Inferior parietal cortex (tissue), 1 donor: ENCODE measurements at regions not wholly inside any gene's neighbourhood (a gene's known extent, or its start where the extent isn't known, plus 50 kb on each side); places are given as distances from the start of the nearest gene placed in this dataset.
A peak's percentile ranks its signal among the peaks of the same experiment; 100 is the strongest.

Experiments
- DNase-seq: peaks from one replicate; pipeline ENCODE4 v3.0.0-alpha.2; 2016; ENCODE audit errors: extremely low spot score

DNA sequence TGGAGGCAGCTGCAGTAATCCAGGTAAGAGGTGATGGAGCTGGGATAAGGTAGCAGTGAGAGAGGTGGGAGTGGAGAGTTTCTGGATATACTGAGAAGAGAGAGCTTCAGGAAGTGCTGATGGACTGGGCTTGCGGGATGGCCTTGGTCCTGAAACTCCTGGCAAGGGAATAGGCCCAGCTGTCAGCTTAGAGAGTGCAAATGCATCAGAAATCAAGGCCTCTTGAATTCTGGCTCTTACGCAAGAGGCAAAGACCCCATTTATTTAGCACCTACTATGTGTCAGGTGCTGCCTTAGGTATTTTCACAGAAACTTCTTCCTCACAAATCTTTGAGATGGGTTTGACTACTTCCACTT lies 227.2 kb upstream of the MAP3K1 start:
- no peak for DNase-seq

DNA sequence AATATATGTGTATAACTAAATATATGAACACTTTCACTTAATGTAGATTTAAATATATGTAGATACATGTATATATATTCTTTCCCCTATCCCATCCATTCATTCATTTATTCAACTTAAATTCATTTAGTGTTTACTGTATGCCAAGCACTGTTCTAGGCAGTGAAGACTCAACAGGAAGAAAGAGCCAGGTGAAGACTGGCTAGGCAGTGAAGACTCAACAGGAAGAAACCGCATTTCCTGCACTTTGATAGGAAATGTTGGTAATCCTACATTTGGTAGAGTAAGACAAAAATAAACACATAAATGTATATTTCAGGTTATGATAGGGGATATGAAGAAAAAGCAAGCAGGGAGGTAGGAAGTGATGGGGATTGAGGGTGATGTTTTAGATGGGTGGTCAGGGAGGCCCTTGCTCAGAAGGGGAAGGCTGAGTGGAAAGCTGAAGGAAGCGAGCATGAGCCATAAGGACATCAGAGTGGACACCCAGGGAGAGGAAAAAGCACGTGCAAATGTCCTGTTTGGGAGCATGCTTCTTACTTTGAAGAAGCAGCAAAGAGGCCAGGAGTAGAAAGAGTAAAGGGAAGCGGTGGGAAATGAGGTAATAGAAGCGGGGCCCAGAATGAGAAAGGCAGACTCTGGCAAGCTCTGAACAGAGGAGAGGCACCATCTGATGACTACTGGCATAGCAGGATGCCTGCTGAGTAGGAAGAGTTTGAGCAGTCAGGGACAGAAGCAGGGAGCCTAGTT lies 227.8 kb upstream of the MAP3K1 start:
- no peak for DNase-seq

DNA sequence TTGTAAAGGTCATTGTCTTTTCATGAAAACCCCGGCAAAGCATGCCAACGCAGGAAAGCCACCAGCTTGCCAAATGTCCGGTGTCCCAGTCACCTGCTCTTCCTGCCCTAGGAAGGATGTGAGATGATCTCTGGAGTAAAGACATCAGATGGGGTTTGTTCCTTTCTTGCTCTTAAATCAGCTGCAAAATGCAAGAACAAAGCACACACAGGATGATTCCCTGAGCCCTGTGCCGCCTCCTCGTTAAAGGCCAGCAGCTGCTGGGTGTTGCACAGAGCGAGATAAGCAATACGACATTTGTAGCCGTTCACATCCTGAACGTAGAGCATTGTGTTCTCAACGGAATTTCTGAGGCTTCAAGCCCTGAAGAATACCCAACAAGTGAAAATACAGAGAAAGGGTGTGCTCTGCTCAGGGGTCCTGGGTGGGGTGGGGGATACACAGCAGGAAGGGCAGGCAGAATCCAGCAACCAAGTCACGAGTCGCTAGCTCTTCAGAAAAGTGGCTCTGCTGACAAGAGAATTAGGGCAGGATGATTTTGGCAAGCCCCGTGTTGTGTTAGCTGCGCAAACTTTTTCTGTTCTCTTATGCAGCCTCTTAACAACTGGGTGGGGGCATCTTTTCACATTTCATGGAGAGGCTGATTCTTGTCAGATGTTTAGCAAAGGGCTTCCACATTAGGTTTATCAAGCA lies 229.2 kb upstream of the MAP3K1 start:
- DNase-seq: peak; percentile 11

DNA sequence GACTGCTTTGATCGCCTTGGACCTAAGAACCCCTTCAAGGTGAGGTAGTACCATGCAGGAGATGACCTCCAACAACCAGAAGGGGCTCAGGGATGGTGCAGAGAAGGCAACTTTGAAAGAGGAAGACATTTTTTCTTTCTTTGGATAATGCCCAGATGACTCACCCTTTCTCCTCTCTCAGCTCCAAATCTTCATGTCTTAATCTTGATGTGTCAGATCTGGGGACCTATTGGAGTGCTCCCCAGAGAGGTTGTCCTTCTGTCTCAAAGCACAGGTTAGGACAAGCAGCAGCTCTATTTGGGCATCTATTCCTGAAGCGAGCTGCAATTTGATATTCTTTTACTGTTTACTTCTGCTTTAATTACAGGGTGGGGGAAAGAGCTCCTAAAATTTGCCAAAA lies 229.9 kb upstream of the MAP3K1 start:
- DNase-seq: no peak

- DNase-seq: no peak
Measured at GRCh38 chr5:56581426-56581825, 233.9 kb upstream of the MAP3K1 start.

DNA sequence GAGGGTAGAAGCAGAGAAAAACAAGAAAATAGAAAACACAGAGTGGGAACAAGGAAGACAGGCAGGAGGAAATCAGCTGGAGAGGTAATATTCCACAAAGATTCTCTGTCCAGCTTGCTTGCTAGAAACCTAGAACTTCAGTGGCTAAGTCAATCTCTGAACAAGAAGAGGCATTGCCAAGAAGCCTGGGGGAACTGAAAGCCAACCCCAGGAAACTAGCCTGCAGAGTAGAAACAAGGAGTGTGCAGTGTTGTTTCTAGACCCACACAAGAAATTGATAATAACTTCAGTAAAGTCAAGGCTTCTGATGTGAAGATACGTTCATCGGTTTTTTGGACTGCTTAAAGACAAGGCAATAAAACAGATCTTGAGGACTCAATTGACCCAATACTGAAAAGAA lies 234.5 kb upstream of the MAP3K1 start:
- DNase-seq: no peak

- DNase-seq: no peak
Measured at GRCh38 chr5:56575821-56576220, 239.5 kb upstream of the MAP3K1 start.

- no peak for DNase-seq
Measured at GRCh38 chr5:56574778-56575177, 240.6 kb upstream of the MAP3K1 start.

- no peak for DNase-seq
Measured at GRCh38 chr5:56569566-56569965, 245.8 kb upstream of the MAP3K1 start.

DNA sequence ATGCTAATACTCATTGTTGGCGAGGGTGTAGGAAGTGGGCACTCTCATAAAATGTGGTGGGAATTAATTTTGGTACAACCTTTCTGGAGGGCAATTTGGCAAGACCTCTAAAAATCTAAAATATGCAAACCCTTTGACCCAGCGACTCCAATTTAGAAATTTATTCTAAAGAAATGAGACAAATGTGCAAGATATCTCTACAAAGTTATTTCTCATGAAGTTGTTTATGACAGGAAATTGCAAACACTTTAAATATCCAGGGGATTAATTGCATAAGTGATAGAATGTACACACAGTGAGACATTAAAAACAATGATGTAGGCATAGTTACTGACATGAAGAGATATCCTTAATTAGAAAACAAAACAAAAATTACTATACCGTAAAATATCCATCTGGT lies 246.3 kb upstream of the MAP3K1 start:
- DNase-seq: no peak

- no peak for DNase-seq
Measured at GRCh38 chr5:56567278-56567677, 248.1 kb upstream of the MAP3K1 start.

GRCh38 chr5:56566374-56567249 lies 248.7 kb upstream of the MAP3K1 start:
- DNase-seq: no peak

DNA sequence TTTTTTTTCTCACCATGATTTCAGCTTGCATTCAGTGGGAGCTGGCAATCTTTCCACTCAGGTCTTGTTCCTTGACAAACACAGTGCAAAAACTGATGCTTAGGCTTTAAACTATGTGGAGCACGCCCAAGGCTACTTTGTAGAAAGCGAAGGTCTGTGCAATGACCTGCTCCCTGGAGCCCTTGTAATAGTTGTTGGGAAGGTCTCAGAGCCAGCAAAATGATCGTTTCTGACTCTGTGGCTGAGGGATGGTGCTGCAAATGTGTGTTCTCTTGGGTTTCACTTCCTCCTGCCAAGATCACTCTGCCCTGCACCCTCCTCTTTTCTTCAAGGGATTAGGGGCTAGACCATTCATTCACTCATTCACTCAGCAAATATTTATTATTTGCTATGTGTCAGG lies 249.7 kb upstream of the MAP3K1 start:
- no peak for DNase-seq

DNA sequence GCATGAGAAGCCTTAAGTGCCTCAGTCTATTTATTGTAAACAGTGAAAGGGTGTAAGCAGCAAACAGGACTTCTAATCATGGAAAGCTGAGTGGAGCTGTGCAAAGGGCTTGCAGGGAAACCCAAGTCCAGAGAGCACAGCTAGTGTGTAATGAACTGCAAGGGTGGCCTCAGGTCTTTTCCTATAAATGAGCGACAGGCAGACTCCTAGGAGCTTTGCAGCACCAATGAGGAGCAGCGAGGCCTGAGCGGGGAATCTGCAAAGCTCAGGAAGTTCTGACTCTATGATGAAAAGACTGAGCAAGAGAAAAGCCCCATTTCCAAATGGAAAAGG lies 250.1 kb upstream of the MAP3K1 start:
- DNase-seq: no peak

- DNase-seq: no peak
Measured at GRCh38 chr5:56564541-56565282, 250.6 kb upstream of the MAP3K1 start.

DNA sequence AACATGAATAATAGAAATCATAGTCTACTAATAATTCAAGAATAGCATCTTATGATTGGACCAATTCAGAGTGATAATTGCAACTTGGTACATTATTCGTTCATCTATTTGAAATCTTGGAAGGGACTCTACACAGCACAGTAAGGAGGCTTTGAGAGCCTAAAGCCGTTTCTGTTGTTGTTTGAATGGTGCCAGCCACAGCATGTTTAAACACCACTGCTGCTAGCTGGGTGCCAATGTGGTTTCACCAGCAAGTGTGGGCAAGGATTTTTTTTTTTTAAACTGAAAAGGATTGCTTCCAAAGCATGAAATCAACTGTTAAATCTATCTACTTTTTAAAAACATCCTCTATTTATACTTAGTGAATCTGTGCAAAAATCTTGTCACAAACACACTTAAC lies 253.9 kb upstream of the MAP3K1 start:
- no peak for DNase-seq

DNA sequence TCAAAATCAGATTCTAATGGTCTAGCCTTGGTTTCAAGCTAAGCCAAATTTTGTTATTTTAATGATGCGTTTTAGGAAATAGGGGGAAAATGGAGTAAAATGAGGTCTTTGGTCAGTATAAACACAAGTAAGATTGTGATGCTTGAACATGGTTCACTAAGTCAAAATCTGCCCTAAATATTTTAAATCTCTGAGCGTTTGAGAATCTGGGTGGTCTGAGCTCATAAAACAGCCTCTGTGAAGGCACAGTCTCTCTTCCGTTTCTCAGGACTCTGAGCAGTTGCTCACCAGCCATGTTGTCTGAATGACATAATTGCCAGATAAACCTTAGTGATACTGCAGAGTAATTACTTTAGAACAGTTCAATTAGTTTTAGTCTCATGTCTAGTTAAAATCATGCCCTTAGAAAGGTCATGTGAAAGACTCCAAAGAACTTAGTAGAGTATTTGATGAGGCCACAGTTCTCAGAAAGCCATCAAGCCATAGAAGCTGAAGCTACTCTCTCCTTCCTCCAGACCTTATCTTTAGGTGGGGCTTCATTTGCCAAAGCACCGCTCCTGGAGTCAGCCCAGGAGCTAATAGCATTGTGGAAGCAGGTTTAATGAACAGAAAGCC lies 257.1 kb upstream of the MAP3K1 start:
- no peak for DNase-seq

GRCh38 chr5:56557198-56557597 lies 258.2 kb upstream of the MAP3K1 start:
- no peak for DNase-seq

DNA sequence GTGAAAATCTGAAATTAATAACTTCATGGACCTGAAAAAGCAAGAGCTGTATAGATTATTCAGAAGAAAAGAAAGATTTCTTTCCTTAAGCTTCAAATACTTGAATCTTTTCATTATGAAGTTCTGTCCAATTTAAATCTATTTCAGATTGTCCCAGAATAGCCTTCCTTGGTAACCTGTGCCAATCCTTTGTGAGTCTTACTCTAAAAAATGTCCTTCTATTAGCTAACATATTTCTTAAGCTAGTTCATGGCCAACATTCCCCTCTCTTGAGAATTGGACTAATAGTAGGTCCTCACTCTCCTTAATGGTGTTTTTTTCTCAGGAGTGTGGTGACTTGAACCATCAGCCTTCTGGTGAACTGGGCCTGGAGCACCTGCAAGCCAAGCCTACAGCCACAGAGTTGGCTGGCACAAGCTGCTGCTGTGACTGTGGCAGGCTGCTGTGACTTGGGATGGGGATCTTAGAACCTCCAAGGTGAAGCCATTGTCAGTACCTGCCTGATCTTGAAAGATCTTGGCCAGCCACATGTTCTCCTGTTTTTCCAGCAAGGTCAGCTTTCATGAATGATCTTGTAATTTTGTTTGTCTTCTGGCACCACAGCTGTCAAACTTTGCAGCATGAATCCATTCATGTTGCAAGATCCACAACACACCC lies 262.6 kb upstream of the MAP3K1 start:
- no peak for DNase-seq

GRCh38 chr5:56550227-56550626 lies 265.1 kb upstream of the MAP3K1 start:
- no peak for DNase-seq
